ENCODE measurements at regions not wholly inside any gene's neighbourhood (a gene's known extent, or its start where the extent isn't known, plus 50 kb on each side); places are given as distances from the start of the nearest gene placed in this dataset.

- Histone ChIP-seq H3K4me3 (ENCODE audit: low read length) (no peak overlapping the region), H3K27me3 (ENCODE audit: control insufficient read depth, insufficient read depth) (no peaks in the 10 kb centered on the region), H3K9me3 (ENCODE audit: control insufficient read depth, low read length) (no peaks in the 10 kb centered on the region), H3K4me1 (ENCODE audit: control insufficient read depth, insufficient read depth, low read length) (no peaks in the 10 kb centered on the region), H3K27ac (ENCODE audit: low read length) (no peak overlapping the region)
- ATAC-seq = no peak
- DNase-seq = no peak
- WGBS = 82% methylated on average over 3 of the region's 3 CpGs
- intact Hi-C loops (cut with DNase I) = no loop called here
Measured at GRCh38 chr12:87782838-87783237, 246.4 kb downstream of the C12orf50 start.

GRCh38 chr12:87779858-87780498, 249.2 kb downstream of the C12orf50 start:
- H3K4me3 ChIP-seq (ENCODE audit: low read length) = no peak overlapping the region
- ATAC-seq = no peak
- 67% methylated on average over 2 of the region's 2 CpGs for WGBS
- H3K27me3 ChIP-seq (ENCODE audit: control insufficient read depth, insufficient read depth) = no peaks in the 10 kb centered on the region
- no peak for DNase-seq
- intact Hi-C loops (cut with DNase I) = no loop called here
- no peak overlapping the region for H3K27ac ChIP-seq (ENCODE audit: low read length)
- no peaks in the 10 kb centered on the region for H3K9me3 ChIP-seq (ENCODE audit: control insufficient read depth, low read length)
- H3K4me1 ChIP-seq (ENCODE audit: control insufficient read depth, insufficient read depth, low read length) = no peaks in the 10 kb centered on the region

GRCh38 chr12:87779016-87779415, 250.2 kb downstream of the C12orf50 start:
- Histone ChIP-seq H3K4me1 (ENCODE audit: control insufficient read depth, insufficient read depth, low read length) (no peaks in the 10 kb centered on the region), H3K9me3 (ENCODE audit: control insufficient read depth, low read length) (no peaks in the 10 kb centered on the region), H3K27me3 (ENCODE audit: control insufficient read depth, insufficient read depth) (no peaks in the 10 kb centered on the region), H3K4me3 (ENCODE audit: low read length) (no peak overlapping the region), H3K27ac (ENCODE audit: low read length) (no peak overlapping the region)
- 58% methylated on average over 2 of the region's 2 CpGs for WGBS
- intact Hi-C loops (cut with DNase I) = no loop called here
- DNase-seq = no peak
- ATAC-seq = no peak

GRCh38 chr12:87778065-87778464, 251.1 kb downstream of the C12orf50 start:
- no peaks in the 10 kb centered on the region for H3K9me3 ChIP-seq (ENCODE audit: control insufficient read depth, low read length)
- no peaks in the 10 kb centered on the region for H3K27me3 ChIP-seq (ENCODE audit: control insufficient read depth, insufficient read depth)
- no peak overlapping the region for H3K27ac ChIP-seq (ENCODE audit: low read length)
- 56% methylated on average over 1 of the region's 1 CpG for WGBS
- H3K4me1 ChIP-seq (ENCODE audit: control insufficient read depth, insufficient read depth, low read length) = no peaks in the 10 kb centered on the region
- no peak overlapping the region for H3K4me3 ChIP-seq (ENCODE audit: low read length)
- intact Hi-C loops (cut with DNase I) = no loop called here
- DNase-seq (no peak), ATAC-seq (no peak)

GRCh38 chr12:87775784-87776183, 253.4 kb downstream of the C12orf50 start:
- intact Hi-C loops (cut with DNase I) = no loop called here
- no peaks in the 10 kb centered on the region for H3K4me1 ChIP-seq (ENCODE audit: control insufficient read depth, insufficient read depth, low read length)
- no peaks in the 10 kb centered on the region for H3K27me3 ChIP-seq (ENCODE audit: control insufficient read depth, insufficient read depth)
- no peak overlapping the region for H3K27ac ChIP-seq (ENCODE audit: low read length)
- peak overlapping the region; percentile 28 for H3K4me3 ChIP-seq (ENCODE audit: low read length)
- H3K9me3 ChIP-seq (ENCODE audit: control insufficient read depth, low read length) = no peaks in the 10 kb centered on the region
- ATAC-seq (no peak), DNase-seq (no peak)

GRCh38 chr12:87775051-87775450, 254.2 kb downstream of the C12orf50 start:
- H3K9me3 ChIP-seq (ENCODE audit: control insufficient read depth, low read length) = no peaks in the 10 kb centered on the region
- H3K4me3 ChIP-seq (ENCODE audit: low read length) = no peak overlapping the region
- no peak for ATAC-seq
- no peak for DNase-seq
- H3K27me3 ChIP-seq (ENCODE audit: control insufficient read depth, insufficient read depth) = no peaks in the 10 kb centered on the region
- H3K4me1 ChIP-seq (ENCODE audit: control insufficient read depth, insufficient read depth, low read length) = no peaks in the 10 kb centered on the region
- H3K27ac ChIP-seq (ENCODE audit: low read length) = no peak overlapping the region
- intact Hi-C loops (cut with DNase I) = no loop called here

GRCh38 chr12:87772401-87772800, 256.8 kb downstream of the C12orf50 start:
- WGBS = 88% methylated on average over 2 of the region's 2 CpGs
- no peaks in the 10 kb centered on the region for H3K9me3 ChIP-seq (ENCODE audit: control insufficient read depth, low read length)
- no peaks in the 10 kb centered on the region for H3K4me1 ChIP-seq (ENCODE audit: control insufficient read depth, insufficient read depth, low read length)
- no peak overlapping the region for H3K27ac ChIP-seq (ENCODE audit: low read length)
- no peak overlapping the region for H3K4me3 ChIP-seq (ENCODE audit: low read length)
- no peaks in the 10 kb centered on the region for H3K27me3 ChIP-seq (ENCODE audit: control insufficient read depth, insufficient read depth)
- DNase-seq = no peak
- no peak for ATAC-seq
- intact Hi-C loops (cut with DNase I) = no loop called here

- intact Hi-C loops (cut with DNase I) = no loop called here
- Histone ChIP-seq H3K27me3 (ENCODE audit: control insufficient read depth, insufficient read depth) (no peaks in the 10 kb centered on the region), H3K4me1 (ENCODE audit: control insufficient read depth, insufficient read depth, low read length) (no peaks in the 10 kb centered on the region), H3K9me3 (ENCODE audit: control insufficient read depth, low read length) (no peaks in the 10 kb centered on the region), H3K27ac (ENCODE audit: low read length) (no peak overlapping the region), H3K4me3 (ENCODE audit: low read length) (no peak overlapping the region)
- ATAC-seq (no peak), DNase-seq (no peak)
- 73% methylated on average over 11 of the region's 11 CpGs for WGBS
Measured at GRCh38 chr12:87768501-87769287, 260.5 kb downstream of the C12orf50 start.

- no peak for DNase-seq
- no peak for ATAC-seq
- Histone ChIP-seq H3K4me3 (ENCODE audit: low read length) (no peak overlapping the region), H3K9me3 (ENCODE audit: control insufficient read depth, low read length) (no peaks in the 10 kb centered on the region), H3K4me1 (ENCODE audit: control insufficient read depth, insufficient read depth, low read length) (no peaks in the 10 kb centered on the region), H3K27ac (ENCODE audit: low read length) (no peak overlapping the region), H3K27me3 (ENCODE audit: control insufficient read depth, insufficient read depth) (no peaks in the 10 kb centered on the region)
- intact Hi-C loops (cut with DNase I) = no loop called here
Measured at GRCh38 chr12:87766044-87766443, 263.2 kb downstream of the C12orf50 start.

GRCh38 chr12:87760943-87761342, 268.3 kb downstream of the C12orf50 start:
- Histone ChIP-seq H3K27me3 (ENCODE audit: control insufficient read depth, insufficient read depth) (no peaks in the 10 kb centered on the region), H3K9me3 (ENCODE audit: control insufficient read depth, low read length) (no peaks in the 10 kb centered on the region), H3K4me3 (ENCODE audit: low read length) (no peak overlapping the region), H3K27ac (ENCODE audit: low read length) (no peak overlapping the region), H3K4me1 (ENCODE audit: control insufficient read depth, insufficient read depth, low read length) (no peaks in the 10 kb centered on the region)
- 71% methylated on average over 2 of the region's 2 CpGs for WGBS
- DNase-seq (no peak), ATAC-seq (no peak)
- intact Hi-C loops (cut with DNase I) = no loop called here

- ATAC-seq = no peak
- no peak overlapping the region for H3K4me3 ChIP-seq (ENCODE audit: low read length)
- H3K9me3 ChIP-seq (ENCODE audit: control insufficient read depth, low read length) = no peaks in the 10 kb centered on the region
- intact Hi-C loops (cut with DNase I) = no loop called here
- DNase-seq = no peak
- H3K27me3 ChIP-seq (ENCODE audit: control insufficient read depth, insufficient read depth) = no peaks in the 10 kb centered on the region
- no peaks in the 10 kb centered on the region for H3K4me1 ChIP-seq (ENCODE audit: control insufficient read depth, insufficient read depth, low read length)
- H3K27ac ChIP-seq (ENCODE audit: low read length) = no peak overlapping the region
Measured at GRCh38 chr12:87758271-87758670, 270.9 kb downstream of the C12orf50 start.

GRCh38 chr12:87756721-87757120, 272.5 kb downstream of the C12orf50 start:
- 97% methylated on average over 3 of the region's 3 CpGs for WGBS
- intact Hi-C loops (cut with DNase I) = no loop called here
- Histone ChIP-seq H3K27ac (ENCODE audit: low read length) (no peak overlapping the region), H3K9me3 (ENCODE audit: control insufficient read depth, low read length) (no peaks in the 10 kb centered on the region), H3K4me1 (ENCODE audit: control insufficient read depth, insufficient read depth, low read length) (no peaks in the 10 kb centered on the region), H3K4me3 (ENCODE audit: low read length) (no peak overlapping the region), H3K27me3 (ENCODE audit: control insufficient read depth, insufficient read depth) (no peaks in the 10 kb centered on the region)
- no peak for ATAC-seq
- DNase-seq = no peak

Measured in right cardiac atrium (tissue), 5 donors.